OCI-LY1 (cell line): ENCODE measurements at regions not wholly inside any gene's neighbourhood (a gene's known extent, or its start where the extent isn't known, plus 50 kb on each side); places are given as distances from the start of the nearest gene placed in this dataset.

Experiments used
- H2AFZ ChIP-seq: fragments of 200-600 bp; sonication (generic), shearing (Covaris generic); 2 replicates; pipeline ENCODE4 v1.6.0; 2014; ENCODE audit warnings: antibody characterized with exemption, mild to moderate bottlenecking, low read length
- H3F3A ChIP-seq: fragments of 200-600 bp; sonication (generic), shearing (Covaris generic); 2 replicates; pipeline ENCODE4 v1.6.0; 2014; ENCODE audit warnings: mild to moderate bottlenecking, antibody characterized with exemption, low read length, moderate library complexity; ENCODE audit not compliant: insufficient read depth
- H3K27ac ChIP-seq: fragments of 200-600 bp; sonication (generic); 2 replicates; pipeline ENCODE4 v1.5.1; 2014; ENCODE audit warnings: low read length, mixed run types, mild to moderate bottlenecking, low read depth; ENCODE audit not compliant: poor library complexity, severe bottlenecking
- H3K27me3 ChIP-seq: fragments of 200-600 bp; sonication (generic); 2 replicates; pipeline ENCODE4 v1.6.0; 2014; ENCODE audit warnings: antibody characterized with exemption, mild to moderate bottlenecking, low read length, moderate library complexity; ENCODE audit not compliant: insufficient read depth
- H3K36me3 ChIP-seq: fragments of 200-600 bp; sonication (generic); 2 replicates; pipeline ENCODE4 v1.6.1; 2014; ENCODE audit warnings: mild to moderate bottlenecking, antibody characterized with exemption, low read length, moderate library complexity, mixed read lengths; ENCODE audit not compliant: insufficient read depth
- H3K4me1 ChIP-seq: fragments of 200-600 bp; sonication (generic); 2 replicates; pipeline ENCODE4 v1.5.1; 2014; ENCODE audit warnings: mild to moderate bottlenecking, low read length, moderate library complexity; ENCODE audit not compliant: insufficient read depth, severe bottlenecking
- H3K4me2 ChIP-seq: fragments of 200-600 bp; sonication (generic), shearing (Covaris generic); 2 replicates; pipeline ENCODE4 v1.6.1; 2014; ENCODE audit warnings: low read length
- H3K4me3 ChIP-seq: fragments of 200-600 bp; sonication (generic); 2 replicates; pipeline ENCODE4 v1.5.1; 2014; ENCODE audit warnings: low read length, low read depth, mild to moderate bottlenecking, mixed read lengths; ENCODE audit not compliant: poor library complexity, severe bottlenecking
- H3K79me2 ChIP-seq: fragments of 200-600 bp; shearing (Covaris generic); 2 replicates; pipeline ENCODE4 v1.6.1; 2016; ENCODE audit warnings: mixed run types, low read length, mixed read lengths; ENCODE audit not compliant: insufficient read depth
- H3K9ac ChIP-seq: fragments of 200-600 bp; sonication (generic), shearing (Covaris generic); 2 replicates; pipeline ENCODE4 v1.6.1; 2014; ENCODE audit warnings: mild to moderate bottlenecking, low read length, mixed read lengths
- H3K9me2 ChIP-seq: fragments of 200-600 bp; sonication (generic), shearing (Covaris generic); 2 replicates; pipeline ENCODE4 v1.6.1; 2014; ENCODE audit warnings: low read depth, mild to moderate bottlenecking, low read length, mixed read lengths
- H3K9me3 ChIP-seq: fragments of 200-600 bp; shearing (Covaris generic); 2 replicates; pipeline ENCODE4 v1.6.1; 2014; ENCODE audit warnings: low read length, mixed read lengths
- H4K20me1 ChIP-seq: fragments of 200-600 bp; sonication (generic), shearing (Covaris generic); 2 replicates; pipeline ENCODE4 v1.6.0; 2016; ENCODE audit warnings: mild to moderate bottlenecking, low read length; ENCODE audit not compliant: insufficient read depth
- CTCF ChIP-seq: fragments of 200-600 bp; sonication (generic), shearing (Covaris generic); IDR thresholded peaks from 2 replicates; pipeline ENCODE4 v1.5.1; 2017; ENCODE audit warnings: mild to moderate bottlenecking, antibody characterized with exemption, low read length, moderate library complexity, mixed read lengths
- EZH2 ChIP-seq: fragments of 200-600 bp; sonication (generic), shearing (Covaris generic); IDR thresholded peaks from 2 replicates; pipeline ENCODE4 v1.8.0; 2017; ENCODE audit warnings: borderline replicate concordance, mixed run types, mild to moderate bottlenecking, antibody characterized with exemption, low read length, moderate library complexity, mixed read lengths

- Histone ChIP-seq H3K9me3 (no peaks in the 10 kb centered on the region), H3K27me3 (no peaks in the 10 kb centered on the region), H3K79me2 (no peaks in the 10 kb centered on the region), H3K4me2 (no peak overlapping the region), H3K4me1 (no peaks in the 10 kb centered on the region), H4K20me1 (no peaks in the 10 kb centered on the region), H3K4me3 (no peak overlapping the region), H3K27ac (no peak overlapping the region), H3K9ac (no peak overlapping the region), H3F3A (no peaks in the 10 kb centered on the region), H3K9me2 (no peaks in the 10 kb centered on the region), H2AFZ (no peak overlapping the region), H3K36me3 (no peaks in the 10 kb centered on the region)
- TF ChIP-seq EZH2: no peak
- no peak for TF ChIP-seq CTCF
Measured at GRCh38 chr2:4368907-4369306, 665.5 kb downstream of the DCDC2C start.

GRCh38 chr2:4369826-4370419, 666.5 kb downstream of the DCDC2C start:
- Histone ChIP-seq H2AFZ (no peak overlapping the region), H3K27ac (no peak overlapping the region), H3K4me3 (no peak overlapping the region), H3K4me1 (no peaks in the 10 kb centered on the region), H3K79me2 (no peaks in the 10 kb centered on the region), H3K9me3 (no peaks in the 10 kb centered on the region), H3F3A (no peaks in the 10 kb centered on the region), H4K20me1 (no peaks in the 10 kb centered on the region), H3K27me3 (no peaks in the 10 kb centered on the region), H3K9ac (no peak overlapping the region), H3K9me2 (no peaks in the 10 kb centered on the region), H3K36me3 (no peaks in the 10 kb centered on the region), H3K4me2 (no peak overlapping the region)
- TF ChIP-seq CTCF (no peak), EZH2 (no peak)

GRCh38 chr2:4370422-4371090, 667.2 kb downstream of the DCDC2C start:
- Histone ChIP-seq H3K9me3 (no peaks in the 10 kb centered on the region), H3K4me1 (no peaks in the 10 kb centered on the region), H3K79me2 (no peaks in the 10 kb centered on the region), H2AFZ (no peak overlapping the region), H3K9ac (no peak overlapping the region), H3K27ac (no peak overlapping the region), H3K27me3 (no peaks in the 10 kb centered on the region), H3K36me3 (no peaks in the 10 kb centered on the region), H4K20me1 (no peaks in the 10 kb centered on the region), H3F3A (no peaks in the 10 kb centered on the region), H3K4me2 (no peak overlapping the region), H3K4me3 (no peak overlapping the region), H3K9me2 (no peaks in the 10 kb centered on the region)
- TF ChIP-seq EZH2: no peak
- TF ChIP-seq CTCF: no peak
